ENCODE measurements at regions not wholly inside any gene's neighbourhood (a gene's known extent, or its start where the extent isn't known, plus 50 kb on each side); places are given as distances from the start of the nearest gene placed in this dataset.

- H3K9me3 ChIP-seq: no peaks in the 10 kb centered on the region
- H3K36me3 ChIP-seq: no peaks in the 10 kb centered on the region
- no peak overlapping the region for H3K4me3 ChIP-seq
- no peaks in the 10 kb centered on the region for H3K4me1 ChIP-seq (ENCODE audit: insufficient read depth)
- DNase-seq: no peak
- 79 to 84% (median 83%) methylated on average over 9 of the region's 9 CpGs for WGBS, 3 donors
- H3K27ac ChIP-seq: no peak overlapping the region
- intact Hi-C loops (cut with DNase I): no loop called here
- TF ChIP-seq CTCF (IDR thresholded peaks at IDR 0.05) (no peak), POLR2A (IDR thresholded peaks at IDR 0.05) (no peak), EP300 (IDR thresholded peaks at IDR 0.05) (no peak)
- H3K27me3 ChIP-seq: no peaks in the 10 kb centered on the region
Observed at GRCh38 chr3:187973977-187974870, 179.7 kb upstream of the LPP start.

- intact Hi-C loops (cut with DNase I): no loop called here
- Histone ChIP-seq H3K4me3 (no peak overlapping the region), H3K36me3 (no peaks in the 10 kb centered on the region), H3K27me3 (no peaks in the 10 kb centered on the region), H3K9me3 (no peaks in the 10 kb centered on the region), H3K4me1 (ENCODE audit: insufficient read depth) (no peaks in the 10 kb centered on the region), H3K27ac (no peak overlapping the region)
- no peak for DNase-seq
- TF ChIP-seq CTCF (IDR thresholded peaks at IDR 0.05) (no peak), POLR2A (IDR thresholded peaks at IDR 0.05) (no peak)
- 44 to 55% (median 48%) methylated on average over 3 of the region's 3 CpGs for WGBS, 3 donors
Observed at GRCh38 chr3:187974871-187975271, 179.1 kb upstream of the LPP start.

- WGBS, 3 donors: 74 to 80% (median 74%) methylated on average over 7 of the region's 7 CpGs
- no peak overlapping the region for H3K4me3 ChIP-seq
- no peaks in the 10 kb centered on the region for H3K4me1 ChIP-seq (ENCODE audit: insufficient read depth)
- H3K36me3 ChIP-seq: no peaks in the 10 kb centered on the region
- H3K27me3 ChIP-seq: no peaks in the 10 kb centered on the region
- intact Hi-C loops (cut with DNase I): no loop called here
- H3K27ac ChIP-seq: no peak overlapping the region
- H3K9me3 ChIP-seq: no peaks in the 10 kb centered on the region
- no peak for DNase-seq
- TF ChIP-seq CTCF (IDR thresholded peaks at IDR 0.05): no peak
- no peak for TF ChIP-seq EP300 (IDR thresholded peaks at IDR 0.05)
- TF ChIP-seq POLR2A (IDR thresholded peaks at IDR 0.05): no peak
Observed at GRCh38 chr3:187975561-187976364, 178.2 kb upstream of the LPP start.

GRCh38 chr3:187976365-187976900 is 177.5 kb upstream of the LPP start:
- WGBS, 3 donors: 84 to 86% (median 85%) methylated on average over 6 of the region's 6 CpGs

More at GRCh38 chr3:187976365-187976900, 177.5 kb upstream of the LPP start:
- DNase-seq: no peak
- intact Hi-C loops (cut with DNase I): no loop called here
- H3K4me3 ChIP-seq: no peak overlapping the region
- no peaks in the 10 kb centered on the region for H3K4me1 ChIP-seq (ENCODE audit: insufficient read depth)
- H3K27ac ChIP-seq: no peak overlapping the region
- H3K27me3 ChIP-seq: no peaks in the 10 kb centered on the region
- H3K9me3 ChIP-seq: no peaks in the 10 kb centered on the region
- TF ChIP-seq CTCF (IDR thresholded peaks at IDR 0.05): no peak
- no peaks in the 10 kb centered on the region for H3K36me3 ChIP-seq
